H1 (cell line): ENCODE measurements at regions not wholly inside any gene's neighbourhood (a gene's known extent, or its start where the extent isn't known, plus 50 kb on each side); places are given as distances from the start of the nearest gene placed in this dataset.

Source experiments
- CTCF ChIA-PET: fragments of 300-600 bp; sonication (Branson Sonifier 250); formaldehyde crosslinking; loops from one replicate; lab custom pipeline; 2021; ENCODE audit not compliant: partially characterized antibody; lab: Charles Lee
- POLR2A ChIA-PET: fragments of 300-600 bp; sonication (Branson Sonifier 250); formaldehyde crosslinking; loops from one replicate; lab custom pipeline; 2021; ENCODE audit warnings: inconsistent platforms; ENCODE audit not compliant: partially characterized antibody; lab: Charles Lee
- DNase-seq, 2 experiments: peaks; one replicate each; pipeline versions ENCODE4 v3.0.0 to v3.0.0-alpha.2; 2010 to 2022; ENCODE audit warnings: low spot score in 2 of 2, low read depth in 1 of 2, mixed read lengths in 1 of 2
- FAIRE-seq: peaks from 2 replicates; lab custom pipeline; 2011; peaks lifted over from hg19 to GRCh38; lab: Jason Lieb, UNC
- H2AFZ ChIP-seq: 2 replicates; pipeline ENCODE4 v1.8.1; 2012; ENCODE audit warnings: low read length, inconsistent platforms
- H2AK5ac ChIP-seq: 2 replicates; pipeline ENCODE4 v1.6.1; 2013; ENCODE audit warnings: low read depth, low read length
- H2BK120ac ChIP-seq: replicated peaks from 2 replicates; pipeline ENCODE3; 2013; ENCODE audit warnings: low read depth, low read length, inconsistent platforms
- H2BK12ac ChIP-seq: 2 replicates; pipeline ENCODE4 v1.6.1; 2013; ENCODE audit warnings: low read depth, low read length
- H2BK15ac ChIP-seq: 2 replicates; pipeline ENCODE4 v1.6.1; 2013; ENCODE audit warnings: low read length
- H2BK20ac ChIP-seq: 2 replicates; pipeline ENCODE4 v1.6.1; 2013; ENCODE audit warnings: low read length
- H2BK5ac ChIP-seq: 2 replicates; pipeline ENCODE4 v1.6.1; 2013; ENCODE audit warnings: low read depth, low read length
- H3K14ac ChIP-seq: 2 replicates; pipeline ENCODE4 v1.6.1; 2013; ENCODE audit warnings: inconsistent platforms; ENCODE audit not compliant: insufficient read length
- H3K18ac ChIP-seq: 2 replicates; pipeline ENCODE4 v1.6.1; 2013; ENCODE audit warnings: low read length; ENCODE audit errors: extremely low read depth
- H3K23ac ChIP-seq: 2 replicates; pipeline ENCODE4 v1.6.1; 2013; ENCODE audit warnings: inconsistent platforms; ENCODE audit not compliant: insufficient read length
- H3K23me2 ChIP-seq: 2 replicates; pipeline ENCODE4 v1.6.1; 2013; ENCODE audit warnings: low read depth, low read length
- H3K27ac ChIP-seq: 2 replicates; pipeline ENCODE4 v1.6.1; 2011; ENCODE audit warnings: low read depth, low read length, inconsistent platforms
- H3K27me3 ChIP-seq, 4 experiments: replicated peaks in 1 of 4; 1 replicate in 1 of 4; 2 replicates in 3 of 4; pipeline versions ENCODE4 v1.6.1 to v1.8.1; 2011 to 2013; ENCODE audit warnings: low read length in 3 of 4, mild to moderate bottlenecking in 3 of 4, inconsistent platforms in 2 of 4, mixed read lengths in 2 of 4, moderate library complexity in 1 of 4; ENCODE audit not compliant: control insufficient read depth in 3 of 4, insufficient read depth in 3 of 4; ENCODE audit errors: extremely low read depth in 1 of 4
- H3K36me3 ChIP-seq, 4 experiments: 2 replicates each; pipeline versions ENCODE4 v1.6.1 to v1.8.1; 2011 to 2013; ENCODE audit warnings: mild to moderate bottlenecking in 4 of 4, low read length in 3 of 4, moderate library complexity in 2 of 4, control low read depth in 1 of 4, inconsistent platforms in 1 of 4; ENCODE audit not compliant: insufficient read depth in 4 of 4, control insufficient read depth in 2 of 4
- H3K4ac ChIP-seq: replicated peaks from 2 replicates; pipeline ENCODE3; 2013; ENCODE audit warnings: low read length, low read depth, mixed read lengths, inconsistent platforms; ENCODE audit not compliant: insufficient read length
- H3K4me1 ChIP-seq, 4 experiments: replicated peaks in 1 of 4; 1 replicate in 1 of 4; 2 replicates in 3 of 4; pipeline versions ENCODE4 v1.6.1 to v1.8.1; 2011 to 2013; ENCODE audit warnings: low read length in 3 of 4, inconsistent platforms in 2 of 4, mixed read lengths in 1 of 4; ENCODE audit not compliant: insufficient read depth in 4 of 4, control insufficient read depth in 3 of 4
- H3K4me2 ChIP-seq, 2 experiments: 2 replicates each; pipeline versions ENCODE4 v1.6.1 to v1.8.1; 2011 to 2013; ENCODE audit warnings: low read depth in 2 of 2, low read length in 2 of 2, control low read depth in 1 of 2, inconsistent platforms in 1 of 2, mild to moderate bottlenecking in 1 of 2; ENCODE audit not compliant: insufficient read depth in 1 of 2
- H3K4me3 ChIP-seq, 4 experiments: fragments of 200-600, 300-600 bp in 1 of 4; sonication (generic), shearing (Covaris generic), sonication (Bioruptor Twin) in 1 of 4; 2 replicates each; pipeline versions ENCODE4 v1.5.1 to v1.8.1; 2011 to 2016; ENCODE audit warnings: low read length in 4 of 4, low read depth in 3 of 4, control low read depth in 2 of 4, inconsistent platforms in 2 of 4, mild to moderate bottlenecking in 2 of 4, mixed read lengths in 1 of 4, moderate library complexity in 1 of 4; ENCODE audit not compliant: insufficient read depth in 2 of 4; ENCODE audit errors: extremely low read depth in 1 of 4
- H3K56ac ChIP-seq: replicated peaks from 2 replicates; pipeline ENCODE3; 2013; ENCODE audit warnings: low read depth, mild to moderate bottlenecking, mixed read lengths, low read length, inconsistent platforms; ENCODE audit not compliant: insufficient read length
- H3K79me1 ChIP-seq: 2 replicates; pipeline ENCODE4 v1.6.1; 2013; ENCODE audit warnings: low read depth, low read length, control low read depth
- H3K79me2 ChIP-seq, 2 experiments: 2 replicates each; pipeline versions ENCODE4 v1.6.1 to v1.8.1; 2012 to 2013; ENCODE audit warnings: low read length in 2 of 2, mild to moderate bottlenecking in 2 of 2, inconsistent platforms in 1 of 2; ENCODE audit not compliant: insufficient read depth in 2 of 2, control insufficient read depth in 1 of 2
- H3K9ac ChIP-seq, 4 experiments: replicated peaks in 1 of 4; 1 replicate in 1 of 4; 2 replicates in 3 of 4; pipeline versions ENCODE4 v1.6.1 to v1.8.1; 2011 to 2013; ENCODE audit warnings: low read depth in 3 of 4, low read length in 3 of 4, control low read depth in 2 of 4, mild to moderate bottlenecking in 2 of 4, moderate library complexity in 2 of 4, inconsistent platforms in 1 of 4; ENCODE audit errors: extremely low read depth in 1 of 4
- H3K9me3 ChIP-seq, 2 experiments: 2 replicates each; pipeline versions ENCODE4 v1.6.1 to v1.8.1; 2012 to 2013; ENCODE audit warnings: mild to moderate bottlenecking in 2 of 2, moderate library complexity in 2 of 2, control low read depth in 1 of 2, inconsistent platforms in 1 of 2, low read depth in 1 of 2, low read length in 1 of 2, mixed read lengths in 1 of 2; ENCODE audit not compliant: insufficient read depth in 2 of 2
- H4K20me1 ChIP-seq, 2 experiments: replicated peaks in 1 of 2; 2 replicates each; pipeline versions ENCODE3 to v1.8.1; 2011 to 2013; ENCODE audit warnings: inconsistent platforms in 2 of 2, low read length in 2 of 2, mild to moderate bottlenecking in 1 of 2; ENCODE audit not compliant: insufficient read depth in 2 of 2, control insufficient read depth in 1 of 2
- H4K5ac ChIP-seq: 2 replicates; pipeline ENCODE4 v1.6.1; 2013; ENCODE audit warnings: low read length, low read depth, mixed read lengths, inconsistent platforms; ENCODE audit not compliant: insufficient read length
- H4K8ac ChIP-seq: 2 replicates; pipeline ENCODE4 v1.8.0; 2013; ENCODE audit warnings: mild to moderate bottlenecking, moderate library complexity, low read length, inconsistent platforms; ENCODE audit not compliant: insufficient read depth; ENCODE audit errors: extremely low read depth
- H4K91ac ChIP-seq: replicated peaks from 2 replicates; pipeline ENCODE3; 2013; ENCODE audit warnings: low read length, mixed read lengths, inconsistent platforms; ENCODE audit not compliant: insufficient read length
- E2F6 ChIP-seq: IDR thresholded peaks from 2 replicates; pipeline ENCODE4 v1.6.1; 2012; ENCODE audit warnings: inconsistent platforms
- WGBS, 2 experiments: shearing (Covaris generic) in 1 of 2; methylation state at CpG; one replicate each; pipeline versions ENCODE4 v1.1.6 to v1.1.7; 2013 to 2015; ENCODE audit warnings: low lambda C conversion rate in 2 of 2, mixed read lengths in 2 of 2, inconsistent platforms in 1 of 2, low coverage in 1 of 2, missing lambda C conversion rate in 1 of 2; ENCODE audit not compliant: insufficient replicate concordance in 2 of 2, insufficient coverage in 1 of 2, insufficient read length in 1 of 2; ENCODE audit errors: extremely low coverage in 1 of 2, missing lambda C conversion rate in 1 of 2; 5-methylcytosine and 5-hydroxymethylcytosine counted together

- ChIA-PET POLR2A (no interaction called here), CTCF (interaction anchor here (0.5 to 1.6 kb wide), 6 partner anchors 59 to 1467 kb away, joined by 3 to 4 read pairs (median 4); no protein-coding TSS in a partner anchor)
- H3K18ac ChIP-seq, result no peak overlapping the region
- no peak overlapping the region for H3K4ac ChIP-seq
- no peaks in the 10 kb centered on the region for H4K20me1 ChIP-seq
- H2BK12ac ChIP-seq, result no peak overlapping the region
- no peak overlapping the region for H2AK5ac ChIP-seq
- no peaks in the 10 kb centered on the region for H3K27me3 ChIP-seq
- WGBS, 2 experiments, result 96% methylated on average over 4 of the region's 4 CpGs; no CpG with 5 or more reads in 1 of the 2 experiments
- FAIRE-seq (no peak), DNase-seq (no peak)
- no peaks in the 10 kb centered on the region for H3K4me1 ChIP-seq
- H3K79me2 ChIP-seq, result no peaks in the 10 kb centered on the region
- no peak overlapping the region; the same call in 1 of the 2 replicates for H2AFZ ChIP-seq
- H2BK15ac ChIP-seq, result no peak overlapping the region
- no peak overlapping the region for H3K23ac ChIP-seq
- no peak overlapping the region for H3K9ac ChIP-seq
- H2BK20ac ChIP-seq, result no peak overlapping the region
- H3K36me3 ChIP-seq, result no peaks in the 10 kb centered on the region
- no peak overlapping the region for H2BK120ac ChIP-seq
- H3K4me3 ChIP-seq, result no peak overlapping the region
- no peak overlapping the region for H4K91ac ChIP-seq
- H4K8ac ChIP-seq, result no peak overlapping the region
- no peak overlapping the region for H4K5ac ChIP-seq
- no peak overlapping the region for H3K56ac ChIP-seq
- H3K9me3 ChIP-seq, result no peaks in the 10 kb centered on the region
- H3K27ac ChIP-seq, result no peak overlapping the region
- no peak for TF ChIP-seq E2F6
- no peak overlapping the region for H3K14ac ChIP-seq
- H3K4me2 ChIP-seq, result no peak overlapping the region
- H3K79me1 ChIP-seq, result no peaks in the 10 kb centered on the region
- H3K23me2 ChIP-seq, result no peaks in the 10 kb centered on the region
- no peak overlapping the region for H2BK5ac ChIP-seq
These were observed 89.6 kb upstream of the DOCK10 start for GRCh38 chr2:225131898-225132297.
